B cell (primary cell): ENCODE measurements at regions not wholly inside any gene's neighbourhood (a gene's known extent, or its start where the extent isn't known, plus 50 kb on each side); places are given as distances from the start of the nearest gene placed in this dataset.

ENCODE experiments used
- EZH2 ChIP-seq: IDR thresholded peaks from 2 replicates; pipeline ENCODE4 v1.6.1; 2012; ENCODE audit warnings: borderline replicate concordance, low read depth, mild to moderate bottlenecking, moderate library complexity, low read length; ENCODE audit not compliant: insufficient read depth, poor library complexity, severe bottlenecking
- TF ChIP-seq, protein P1 (sequence below): fragments of 200-600 bp; IDR thresholded peaks from one replicate; pipeline ENCODE4 v1.8.0; 2022; ENCODE audit warnings: antibody characterized with exemption, mild to moderate bottlenecking

DNA sequence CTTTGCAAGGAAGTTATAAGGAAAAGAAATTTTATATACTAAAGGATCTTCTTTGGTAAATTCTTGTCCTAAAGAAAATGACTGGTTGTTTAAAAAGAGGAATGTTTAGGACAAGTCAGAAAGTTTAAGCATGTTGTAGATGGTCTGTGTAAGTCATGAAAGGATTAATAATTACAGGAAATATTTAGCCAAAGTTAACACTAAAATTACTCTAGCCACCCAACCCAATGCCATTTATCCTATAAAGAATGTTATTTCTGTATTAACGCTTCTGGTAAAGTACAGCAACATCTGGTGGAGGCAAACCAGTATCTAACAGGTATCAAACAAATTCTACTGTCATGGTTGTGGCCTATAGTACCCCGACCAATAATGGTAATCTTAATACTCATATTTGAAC lies 546.9 kb upstream of the PKDCC start:
- TF ChIP-seq, protein P1, sequence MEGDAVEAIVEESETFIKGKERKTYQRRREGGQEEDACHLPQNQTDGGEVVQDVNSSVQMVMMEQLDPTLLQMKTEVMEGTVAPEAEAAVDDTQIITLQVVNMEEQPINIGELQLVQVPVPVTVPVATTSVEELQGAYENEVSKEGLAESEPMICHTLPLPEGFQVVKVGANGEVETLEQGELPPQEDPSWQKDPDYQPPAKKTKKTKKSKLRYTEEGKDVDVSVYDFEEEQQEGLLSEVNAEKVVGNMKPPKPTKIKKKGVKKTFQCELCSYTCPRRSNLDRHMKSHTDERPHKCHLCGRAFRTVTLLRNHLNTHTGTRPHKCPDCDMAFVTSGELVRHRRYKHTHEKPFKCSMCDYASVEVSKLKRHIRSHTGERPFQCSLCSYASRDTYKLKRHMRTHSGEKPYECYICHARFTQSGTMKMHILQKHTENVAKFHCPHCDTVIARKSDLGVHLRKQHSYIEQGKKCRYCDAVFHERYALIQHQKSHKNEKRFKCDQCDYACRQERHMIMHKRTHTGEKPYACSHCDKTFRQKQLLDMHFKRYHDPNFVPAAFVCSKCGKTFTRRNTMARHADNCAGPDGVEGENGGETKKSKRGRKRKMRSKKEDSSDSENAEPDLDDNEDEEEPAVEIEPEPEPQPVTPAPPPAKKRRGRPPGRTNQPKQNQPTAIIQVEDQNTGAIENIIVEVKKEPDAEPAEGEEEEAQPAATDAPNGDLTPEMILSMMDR = no peak
- no peak for TF ChIP-seq EZH2
